ENCODE measurements at regions not wholly inside any gene's neighbourhood (a gene's known extent, or its start where the extent isn't known, plus 50 kb on each side); places are given as distances from the start of the nearest gene placed in this dataset.

DNA sequence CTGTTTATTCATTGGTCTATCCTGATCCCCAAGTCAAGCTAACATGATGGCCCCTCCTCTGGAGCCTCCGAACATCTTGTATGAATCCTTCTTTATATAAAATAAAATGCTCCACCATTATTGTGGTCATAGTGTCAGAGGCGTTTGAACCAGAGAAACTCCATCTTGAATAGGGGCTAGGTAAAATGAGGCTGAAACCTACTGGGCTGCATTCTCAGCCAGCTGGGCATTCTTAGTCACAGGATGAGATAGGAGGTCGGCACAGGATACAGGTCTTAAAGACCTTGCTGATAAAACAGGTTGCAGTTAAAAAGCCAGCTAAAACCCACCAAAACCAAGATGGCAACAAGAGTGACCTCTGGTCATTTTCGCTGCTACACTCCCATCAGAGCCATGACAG, 905.8 kb upstream of the AUTS2 start:
- Mint-ChIP-seq H3K36me3 (peaks cover 4% of the 10 kb centered on the region), H3K4me1 (ENCODE audit: unreplicated experiment) (peaks cover 37% of the 10 kb centered on the region), H3K9me3 (peaks cover 14% of the 10 kb centered on the region), H3K27ac (no peak overlapping the region), H3K27me3 (peaks cover 12% of the 10 kb centered on the region), H3K4me3 (no peak overlapping the region)
- no peak for DNase-seq (ENCODE audit: extremely low spot score, unreplicated experiment)
- TF ChIP-seq, protein P1, sequence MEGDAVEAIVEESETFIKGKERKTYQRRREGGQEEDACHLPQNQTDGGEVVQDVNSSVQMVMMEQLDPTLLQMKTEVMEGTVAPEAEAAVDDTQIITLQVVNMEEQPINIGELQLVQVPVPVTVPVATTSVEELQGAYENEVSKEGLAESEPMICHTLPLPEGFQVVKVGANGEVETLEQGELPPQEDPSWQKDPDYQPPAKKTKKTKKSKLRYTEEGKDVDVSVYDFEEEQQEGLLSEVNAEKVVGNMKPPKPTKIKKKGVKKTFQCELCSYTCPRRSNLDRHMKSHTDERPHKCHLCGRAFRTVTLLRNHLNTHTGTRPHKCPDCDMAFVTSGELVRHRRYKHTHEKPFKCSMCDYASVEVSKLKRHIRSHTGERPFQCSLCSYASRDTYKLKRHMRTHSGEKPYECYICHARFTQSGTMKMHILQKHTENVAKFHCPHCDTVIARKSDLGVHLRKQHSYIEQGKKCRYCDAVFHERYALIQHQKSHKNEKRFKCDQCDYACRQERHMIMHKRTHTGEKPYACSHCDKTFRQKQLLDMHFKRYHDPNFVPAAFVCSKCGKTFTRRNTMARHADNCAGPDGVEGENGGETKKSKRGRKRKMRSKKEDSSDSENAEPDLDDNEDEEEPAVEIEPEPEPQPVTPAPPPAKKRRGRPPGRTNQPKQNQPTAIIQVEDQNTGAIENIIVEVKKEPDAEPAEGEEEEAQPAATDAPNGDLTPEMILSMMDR (conservative IDR thresholded peaks at IDR 0.05): no peak

DNA sequence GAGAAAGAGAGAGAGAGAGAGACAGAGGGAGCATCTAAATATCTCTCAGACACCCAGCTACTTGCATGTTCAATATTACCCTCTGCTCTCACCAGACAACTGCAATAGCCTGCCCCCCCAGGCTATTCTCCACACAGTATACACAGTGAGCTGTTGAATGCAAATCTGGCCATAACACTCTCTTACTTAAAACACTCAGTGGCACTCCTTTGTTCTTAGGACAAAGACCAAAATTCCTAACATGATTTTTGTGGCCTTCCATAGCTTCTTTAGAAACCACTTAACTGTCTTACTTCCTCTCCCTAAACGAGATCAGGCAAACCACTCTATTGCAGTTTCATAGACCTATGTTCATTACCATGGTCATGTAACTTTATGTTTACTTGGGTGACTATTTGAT, 903.6 kb upstream of the AUTS2 start:
- Mint-ChIP-seq H3K27me3 (peaks cover 8% of the 10 kb centered on the region), H3K4me3 (no peak overlapping the region), H3K4me1 (ENCODE audit: unreplicated experiment) (peaks cover 23% of the 10 kb centered on the region), H3K27ac (no peak overlapping the region), H3K36me3 (no peaks in the 10 kb centered on the region), H3K9me3 (peaks cover 7% of the 10 kb centered on the region)
- DNase-seq (ENCODE audit: extremely low spot score, unreplicated experiment): no peak
- TF ChIP-seq, protein P1 (conservative IDR thresholded peaks at IDR 0.05): no peak

DNA sequence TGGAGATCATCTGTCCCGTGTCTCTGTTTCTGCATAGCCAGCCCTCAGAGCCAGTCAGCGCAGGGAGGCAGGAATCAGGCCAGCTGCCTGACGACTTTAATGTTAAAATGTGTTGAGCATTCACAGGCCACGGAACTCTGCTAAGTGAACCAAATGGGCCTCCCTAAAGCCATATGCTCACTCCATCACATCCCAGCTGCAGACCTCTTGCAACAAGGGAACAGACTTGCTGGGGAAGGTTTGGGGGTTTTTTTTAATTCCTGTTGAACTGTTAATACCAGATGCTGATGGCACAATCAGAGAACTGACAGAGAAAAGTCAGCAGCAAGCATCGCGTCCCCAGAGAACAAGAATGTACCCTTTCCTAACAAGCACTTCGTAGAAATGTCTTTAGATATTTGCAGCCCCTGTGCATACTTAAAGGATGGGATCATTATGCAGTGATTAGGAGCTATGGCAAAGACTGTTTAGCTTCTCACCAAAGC, 900.4 kb upstream of the AUTS2 start:
- H3K9me3 Mint-ChIP-seq: peaks cover 4% of the 10 kb centered on the region
- DNase-seq (ENCODE audit: extremely low spot score, unreplicated experiment): no peak
- peaks cover 8% of the 10 kb centered on the region for H3K4me1 Mint-ChIP-seq (ENCODE audit: unreplicated experiment)
- H3K4me3 Mint-ChIP-seq: no peak overlapping the region
- TF ChIP-seq, protein P1 (conservative IDR thresholded peaks at IDR 0.05): no peak
- peaks cover 4% of the 10 kb centered on the region for H3K27me3 Mint-ChIP-seq
- no peaks in the 10 kb centered on the region for H3K36me3 Mint-ChIP-seq
- no peak overlapping the region for H3K27ac Mint-ChIP-seq

DNA sequence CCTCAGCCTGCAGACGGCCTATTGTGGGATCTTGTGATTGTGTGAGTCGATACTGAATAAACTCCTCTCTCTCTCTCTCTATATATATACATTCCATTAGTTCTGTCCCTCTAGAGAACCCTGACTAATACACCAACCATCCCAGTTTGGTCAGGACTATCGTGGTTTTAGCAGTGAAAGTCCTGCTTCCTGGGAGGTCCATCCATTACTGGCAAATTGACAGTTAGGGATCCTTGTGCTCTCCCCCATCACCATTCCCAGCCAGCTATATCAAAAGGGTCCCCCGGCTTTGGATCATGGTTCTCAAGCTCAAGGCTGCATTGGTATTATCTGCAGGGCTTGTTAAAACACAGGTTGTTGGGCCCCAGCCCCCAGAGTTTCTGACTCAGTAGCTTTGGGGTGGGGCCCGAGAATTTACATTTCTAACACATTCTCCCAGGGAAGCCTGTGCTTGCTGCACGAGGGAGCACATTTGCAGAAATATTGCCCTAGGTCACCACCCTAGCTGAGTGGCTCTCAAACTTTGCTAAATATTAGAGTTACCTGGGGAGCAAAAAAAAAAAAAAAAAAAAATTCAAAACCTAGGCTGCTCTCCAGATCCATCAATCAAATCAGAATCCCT, 899.1 kb upstream of the AUTS2 start:
- Mint-ChIP-seq H3K4me3 (no peak overlapping the region), H3K36me3 (no peaks in the 10 kb centered on the region), H3K9me3 (peaks cover 9% of the 10 kb centered on the region), H3K27ac (no peak overlapping the region), H3K4me1 (ENCODE audit: unreplicated experiment) (peaks cover 8% of the 10 kb centered on the region), H3K27me3 (peaks cover 4% of the 10 kb centered on the region)
- TF ChIP-seq, protein P1 (conservative IDR thresholded peaks at IDR 0.05): no peak
- no peak for DNase-seq (ENCODE audit: extremely low spot score, unreplicated experiment)

DNA sequence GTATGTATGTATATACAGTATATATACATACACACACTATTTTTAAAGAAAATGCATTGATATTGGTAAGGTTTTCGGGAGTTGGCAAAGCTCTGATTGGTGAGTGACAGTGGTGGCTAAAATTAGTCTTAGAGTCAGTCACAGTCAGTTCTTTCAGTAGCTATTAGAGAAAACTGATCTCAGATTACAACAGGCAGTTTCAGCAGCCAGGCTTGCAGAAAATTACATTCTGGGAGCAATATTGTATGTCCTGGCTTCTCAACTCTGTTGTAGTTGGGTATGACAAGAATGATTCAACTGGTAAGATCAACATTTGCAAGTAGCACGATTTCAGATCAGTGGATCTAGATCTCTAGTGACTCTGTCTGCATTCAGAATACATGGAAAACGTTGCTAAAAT, 897.9 kb upstream of the AUTS2 start:
- Mint-ChIP-seq H3K9me3 (peaks cover 9% of the 10 kb centered on the region), H3K27ac (no peak overlapping the region), H3K4me3 (no peak overlapping the region), H3K4me1 (ENCODE audit: unreplicated experiment) (peaks cover 8% of the 10 kb centered on the region), H3K36me3 (no peaks in the 10 kb centered on the region), H3K27me3 (peaks cover 3% of the 10 kb centered on the region)
- DNase-seq (ENCODE audit: extremely low spot score, unreplicated experiment): no peak
- TF ChIP-seq, protein P1 (conservative IDR thresholded peaks at IDR 0.05): no peak

Data from type B pancreatic cell (in vitro differentiated cells).